AG09319 (cell line): ENCODE measurements at regions not wholly inside any gene's neighbourhood (a gene's known extent, or its start where the extent isn't known, plus 50 kb on each side); places are given as distances from the start of the nearest gene placed in this dataset.

ENCODE experiments used
- DNase-seq: peaks from one replicate; pipeline ENCODE4 v3.0.0-alpha.2; 2010; ENCODE audit warnings: low read depth; ENCODE audit errors: extremely low read depth
- CTCF ChIP-seq: IDR thresholded peaks from 2 replicates; pipeline ENCODE4 v1.5.1; 2011; ENCODE audit warnings: low read depth, mild to moderate bottlenecking, inconsistent platforms, low read length, moderate library complexity

- DNase-seq, result no peak
- no peak for TF ChIP-seq CTCF
These were observed 195.5 kb upstream of the CADM1 start for GRCh38 chr11:115699733-115700132.

- no peak for TF ChIP-seq CTCF
- DNase-seq, result no peak
These were observed 195.1 kb upstream of the CADM1 start for GRCh38 chr11:115699326-115699725.

- no peak for TF ChIP-seq CTCF
- DNase-seq, result no peak
These were observed 194.0 kb upstream of the CADM1 start for GRCh38 chr11:115698243-115698642.

GRCh38 chr11:115696563-115696962, 192.3 kb upstream of the CADM1 start:
- DNase-seq, result no peak
- TF ChIP-seq CTCF, result no peak

GRCh38 chr11:115695677-115696364, 191.6 kb upstream of the CADM1 start:
- no peak for DNase-seq
- no peak for TF ChIP-seq CTCF

- no peak for TF ChIP-seq CTCF
- no peak for DNase-seq
These were observed 188.8 kb upstream of the CADM1 start for GRCh38 chr11:115693002-115693401.

GRCh38 chr11:115691030-115691429, 186.8 kb upstream of the CADM1 start:
- TF ChIP-seq CTCF, result no peak
- no peak for DNase-seq
